GM10248 (cell line): ENCODE measurements at regions not wholly inside any gene's neighbourhood (a gene's known extent, or its start where the extent isn't known, plus 50 kb on each side); places are given as distances from the start of the nearest gene placed in this dataset.
"Not testable (repeated sequence)": the region's sequence is repeated elsewhere in the genome, so short reads cannot be mapped to it uniquely, and the experiment has no call there.

Experiments used
- CTCF ChIA-PET: fragments of 300-600 bp; sonication (Branson Sonifier 250); formaldehyde crosslinking; extraction: SDS; loops from one replicate; lab custom pipeline; 2021; ENCODE audit warnings: antibody characterized with exemption; lab: Yijun Ruan, JAX
- POLR2A ChIA-PET: fragments of 350-650 bp; sonication (Branson Sonifier 250); formaldehyde crosslinking; extraction: SDS; loops from one replicate; lab custom pipeline; 2020; ENCODE audit warnings: antibody characterized with exemption; lab: Yijun Ruan, JAX
- DNase-seq: peaks from one replicate; pipeline ENCODE4 v3.0.0; 2012; ENCODE audit errors: extremely low spot score
- CTCF ChIP-seq: IDR thresholded peaks from 2 replicates; pipeline ENCODE4 v1.5.1; 2012; ENCODE audit warnings: mild to moderate bottlenecking, low read depth; ENCODE audit errors: extremely low read depth, missing control alignments, control extremely low read depth

GRCh38 chr20:26279238-26279637, 582.6 kb upstream of the ZNF337 start:
- CTCF ChIA-PET, result no interaction called here
- TF ChIP-seq CTCF, result no peak
- DNase-seq, result no peak
- POLR2A ChIA-PET, result no interaction called here

GRCh38 chr20:26277339-26277738, 580.7 kb upstream of the ZNF337 start:
- ChIA-PET CTCF (no interaction called here), POLR2A (no interaction called here)
- no peak for DNase-seq
- TF ChIP-seq CTCF, result no peak

- ChIA-PET POLR2A (no interaction called here), CTCF (no interaction called here)
- TF ChIP-seq CTCF, result no peak
- no peak for DNase-seq
These were observed 580.0 kb upstream of the ZNF337 start for GRCh38 chr20:26276554-26277210.

GRCh38 chr20:26268762-26269161, 572.1 kb upstream of the ZNF337 start:
- CTCF ChIA-PET, DNase-seq, POLR2A ChIA-PET: not testable (repeated sequence)

- DNase-seq, CTCF ChIA-PET, POLR2A ChIA-PET: not testable (repeated sequence)
These were observed 564.3 kb upstream of the ZNF337 start for GRCh38 chr20:26260925-26261324.

GRCh38 chr20:26252311-26252975, 555.8 kb upstream of the ZNF337 start:
- POLR2A ChIA-PET, DNase-seq, CTCF ChIA-PET: not testable (repeated sequence)

GRCh38 chr20:26251376-26251775, 554.7 kb upstream of the ZNF337 start:
- POLR2A ChIA-PET, CTCF ChIA-PET, DNase-seq: not testable (repeated sequence)

- DNase-seq, CTCF ChIA-PET: not testable (repeated sequence)
These were observed 553.8 kb upstream of the ZNF337 start for GRCh38 chr20:26250249-26251114.

GRCh38 chr20:26243731-26244130, 547.1 kb upstream of the ZNF337 start:
- ChIA-PET POLR2A (no interaction called here), CTCF (no interaction called here)
- no peak for TF ChIP-seq CTCF
- DNase-seq, result no peak

More at GRCh38 chr20:26250249-26251114, 553.8 kb upstream of the ZNF337 start:
- POLR2A ChIA-PET, result not testable (repeated sequence)

GRCh38 chr20:26220609-26221008, 524.0 kb upstream of the ZNF337 start:
- DNase-seq, CTCF ChIA-PET, POLR2A ChIA-PET: not testable (repeated sequence)

GRCh38 chr20:26219546-26219945, 522.9 kb upstream of the ZNF337 start:
- POLR2A ChIA-PET, CTCF ChIA-PET, DNase-seq: not testable (repeated sequence)
